H1 (cell line): ENCODE measurements at regions not wholly inside any gene's neighbourhood (a gene's known extent, or its start where the extent isn't known, plus 50 kb on each side); places are given as distances from the start of the nearest gene placed in this dataset.

Experiments
- HDAC2 ChIP-seq, 2 experiments: fragments of 300-600 bp in 1 of 2; sonication (generic) in 1 of 2; IDR thresholded peaks; 2 replicates each; pipeline ENCODE4 v1.6.1; 2011 to 2012; ENCODE audit warnings: low read depth in 2 of 2, low read length in 2 of 2, mild to moderate bottlenecking in 2 of 2, moderate library complexity in 2 of 2, borderline replicate concordance in 1 of 2, inconsistent platforms in 1 of 2
- SP4 ChIP-seq: IDR thresholded peaks from 2 replicates; pipeline ENCODE4 v1.6.1; 2012; ENCODE audit warnings: low read length, inconsistent platforms

- TF ChIP-seq SP4 (no peak), HDAC2 (IDR thresholded peaks at IDR 0.05; ENCODE audit: borderline replicate concordance in 1 of 2, low read depth in 2 of 2, low read length in 2 of 2) (no peak)
These were observed 331.3 kb upstream of the NR5A2 start (continued) for GRCh38 chr1:199696225-199696624.
